Stomach (tissue), 4 donors: ENCODE measurements at regions not wholly inside any gene's neighbourhood (a gene's known extent, or its start where the extent isn't known, plus 50 kb on each side); places are given as distances from the start of the nearest gene placed in this dataset.

ENCODE experiments used
- EP300 ChIP-seq: sonication (generic); formaldehyde crosslinking; IDR thresholded peaks from one replicate; pipeline ENCODE4 v1.6.1; 2017; ENCODE audit warnings: antibody characterized with exemption
- POLR2A ChIP-seq, 4 donors: fragments of 450-650 bp; IDR thresholded peaks; one replicate each; pipeline ENCODE4 v1.6.1; 2016; ENCODE audit warnings: antibody characterized with exemption in 4 of 4, control low read depth in 2 of 4, mild to moderate bottlenecking in 1 of 4, moderate library complexity in 1 of 4
- POLR2AphosphoS5 ChIP-seq, 3 donors: sonication (generic); formaldehyde crosslinking; IDR thresholded peaks; one replicate each; pipeline ENCODE4 v1.6.1; 2016; ENCODE audit warnings: antibody characterized with exemption in 3 of 3
- TF ChIP-seq, protein P1 (sequence below), 7 experiments: fragments of 450-650 bp in 4 of 7; fragments of 200-600 bp in 3 of 7; sonication (generic) in 3 of 7; IDR thresholded peaks; one replicate each; pipeline ENCODE4 v1.5.1; 2016 to 2019; ENCODE audit warnings: antibody characterized with exemption in 7 of 7, control low read depth in 2 of 7, mild to moderate bottlenecking in 1 of 7

DNA sequence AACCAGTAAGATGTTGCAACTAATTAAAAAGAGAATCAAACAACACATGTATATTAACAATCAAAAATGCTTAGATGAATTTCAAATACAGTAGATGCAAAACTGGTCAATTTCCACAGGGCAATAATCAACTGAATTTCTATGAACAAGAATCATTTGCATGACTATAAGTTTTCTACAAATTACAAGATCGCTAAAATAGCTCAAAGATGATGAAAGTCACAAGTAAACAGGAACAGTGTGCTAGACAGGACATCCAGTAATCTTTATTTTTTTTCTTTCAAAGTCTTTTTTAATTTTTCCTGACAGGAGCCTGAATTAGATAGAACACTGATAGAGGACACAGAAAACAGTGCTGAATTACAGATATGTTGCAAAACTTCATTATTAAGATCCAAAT is 608.2 kb upstream of the DAB2 start:
- TF ChIP-seq, protein P1, sequence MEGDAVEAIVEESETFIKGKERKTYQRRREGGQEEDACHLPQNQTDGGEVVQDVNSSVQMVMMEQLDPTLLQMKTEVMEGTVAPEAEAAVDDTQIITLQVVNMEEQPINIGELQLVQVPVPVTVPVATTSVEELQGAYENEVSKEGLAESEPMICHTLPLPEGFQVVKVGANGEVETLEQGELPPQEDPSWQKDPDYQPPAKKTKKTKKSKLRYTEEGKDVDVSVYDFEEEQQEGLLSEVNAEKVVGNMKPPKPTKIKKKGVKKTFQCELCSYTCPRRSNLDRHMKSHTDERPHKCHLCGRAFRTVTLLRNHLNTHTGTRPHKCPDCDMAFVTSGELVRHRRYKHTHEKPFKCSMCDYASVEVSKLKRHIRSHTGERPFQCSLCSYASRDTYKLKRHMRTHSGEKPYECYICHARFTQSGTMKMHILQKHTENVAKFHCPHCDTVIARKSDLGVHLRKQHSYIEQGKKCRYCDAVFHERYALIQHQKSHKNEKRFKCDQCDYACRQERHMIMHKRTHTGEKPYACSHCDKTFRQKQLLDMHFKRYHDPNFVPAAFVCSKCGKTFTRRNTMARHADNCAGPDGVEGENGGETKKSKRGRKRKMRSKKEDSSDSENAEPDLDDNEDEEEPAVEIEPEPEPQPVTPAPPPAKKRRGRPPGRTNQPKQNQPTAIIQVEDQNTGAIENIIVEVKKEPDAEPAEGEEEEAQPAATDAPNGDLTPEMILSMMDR (IDR thresholded peaks at IDR 0.05) = no peak
- TF ChIP-seq POLR2A (IDR thresholded peaks at IDR 0.05) = no peak
- TF ChIP-seq EP300 = no peak
- no peak for TF ChIP-seq POLR2AphosphoS5 (IDR thresholded peaks at IDR 0.05)
